Breast epithelium (tissue), 3 donors: ENCODE measurements at regions not wholly inside any gene's neighbourhood (a gene's known extent, or its start where the extent isn't known, plus 50 kb on each side); places are given as distances from the start of the nearest gene placed in this dataset.

Experiments used
- POLR2A ChIP-seq: fragments of 450-650 bp; IDR thresholded peaks from one replicate; pipeline ENCODE4 v1.6.1; 2016; ENCODE audit warnings: antibody characterized with exemption, mild to moderate bottlenecking, moderate library complexity
- POLR2AphosphoS5 ChIP-seq, 3 donors: sonication (generic); formaldehyde crosslinking; IDR thresholded peaks; one replicate each; pipeline ENCODE4 v1.6.1; 2017; ENCODE audit warnings: antibody characterized with exemption in 3 of 3
- TF ChIP-seq, protein P1 (sequence below), 3 donors: fragments of 450-650 bp; IDR thresholded peaks; one replicate each; pipeline ENCODE4 v1.5.1; 2016 to 2017; ENCODE audit warnings: antibody characterized with exemption in 3 of 3, mild to moderate bottlenecking in 3 of 3, moderate library complexity in 3 of 3

DNA sequence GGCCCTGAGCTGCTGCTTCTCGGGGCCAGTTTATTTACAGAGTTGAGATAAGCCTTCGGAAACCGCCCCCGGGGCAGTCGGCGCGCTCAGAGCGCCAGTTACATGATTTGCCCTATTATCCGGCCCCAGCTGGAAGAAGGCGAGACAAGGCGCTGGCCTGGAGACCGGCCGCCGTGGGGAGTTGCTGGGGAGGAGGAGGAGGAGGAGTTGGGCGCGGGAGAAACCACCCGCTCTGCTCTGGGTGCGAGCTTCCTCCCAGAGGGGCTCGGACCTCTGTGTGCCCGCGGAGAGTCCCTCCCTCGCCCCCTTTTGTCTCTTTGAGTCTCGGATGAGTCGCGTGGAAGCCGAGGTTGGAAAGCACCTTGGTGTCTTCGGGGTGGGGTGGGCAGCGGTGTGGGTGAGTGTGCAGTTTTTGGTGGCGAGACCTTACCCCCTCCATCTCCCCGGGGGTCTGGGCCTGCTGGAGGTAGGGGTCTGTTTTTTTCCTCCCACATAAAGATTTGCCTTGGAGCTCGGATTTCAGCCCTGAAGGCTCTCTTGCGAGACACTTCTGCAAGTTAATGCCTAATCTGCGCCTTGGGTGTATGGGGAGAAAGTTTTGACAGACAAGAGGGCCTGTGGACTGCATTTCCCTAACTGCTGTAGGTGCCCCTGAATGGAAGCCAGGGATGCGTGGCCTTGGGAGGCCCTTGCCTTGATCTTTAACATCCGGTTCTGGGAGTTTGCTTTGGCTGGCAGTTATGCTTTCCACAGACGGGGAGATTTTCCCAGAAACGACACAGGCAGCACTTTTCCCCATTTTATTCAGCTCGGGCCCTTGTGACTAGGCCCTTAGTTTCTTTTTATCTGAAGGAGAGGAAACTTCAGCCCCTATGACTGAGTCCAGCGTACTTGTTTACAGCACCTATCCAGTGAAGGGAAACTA is 80.0 kb downstream of the NDUFS5 start:
- TF ChIP-seq, protein P1, sequence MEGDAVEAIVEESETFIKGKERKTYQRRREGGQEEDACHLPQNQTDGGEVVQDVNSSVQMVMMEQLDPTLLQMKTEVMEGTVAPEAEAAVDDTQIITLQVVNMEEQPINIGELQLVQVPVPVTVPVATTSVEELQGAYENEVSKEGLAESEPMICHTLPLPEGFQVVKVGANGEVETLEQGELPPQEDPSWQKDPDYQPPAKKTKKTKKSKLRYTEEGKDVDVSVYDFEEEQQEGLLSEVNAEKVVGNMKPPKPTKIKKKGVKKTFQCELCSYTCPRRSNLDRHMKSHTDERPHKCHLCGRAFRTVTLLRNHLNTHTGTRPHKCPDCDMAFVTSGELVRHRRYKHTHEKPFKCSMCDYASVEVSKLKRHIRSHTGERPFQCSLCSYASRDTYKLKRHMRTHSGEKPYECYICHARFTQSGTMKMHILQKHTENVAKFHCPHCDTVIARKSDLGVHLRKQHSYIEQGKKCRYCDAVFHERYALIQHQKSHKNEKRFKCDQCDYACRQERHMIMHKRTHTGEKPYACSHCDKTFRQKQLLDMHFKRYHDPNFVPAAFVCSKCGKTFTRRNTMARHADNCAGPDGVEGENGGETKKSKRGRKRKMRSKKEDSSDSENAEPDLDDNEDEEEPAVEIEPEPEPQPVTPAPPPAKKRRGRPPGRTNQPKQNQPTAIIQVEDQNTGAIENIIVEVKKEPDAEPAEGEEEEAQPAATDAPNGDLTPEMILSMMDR (IDR thresholded peaks at IDR 0.05): no peak
- TF ChIP-seq POLR2AphosphoS5 (IDR thresholded peaks at IDR 0.05) (peak in 1 of 3 donors; percentile 7), POLR2A (no peak)
